Skeletal muscle satellite cell (primary cell): ENCODE measurements at regions not wholly inside any gene's neighbourhood (a gene's known extent, or its start where the extent isn't known, plus 50 kb on each side); places are given as distances from the start of the nearest gene placed in this dataset.

Experiments
- H3K27me3 ChIP-seq: 2 replicates; pipeline ENCODE4 v1.7.0; 2013; ENCODE audit warnings: low read length; ENCODE audit not compliant: control insufficient read depth, insufficient read depth
- H3K36me3 ChIP-seq: 2 replicates; pipeline ENCODE4 v1.7.0; 2013; ENCODE audit warnings: mild to moderate bottlenecking, control low read depth, low read length; ENCODE audit not compliant: insufficient read depth
- H3K4me1 ChIP-seq: 2 replicates; pipeline ENCODE4 v1.7.0; 2013; ENCODE audit warnings: low read length; ENCODE audit not compliant: control insufficient read depth, insufficient read depth
- H3K4me2 ChIP-seq: 2 replicates; pipeline ENCODE4 v1.7.0; 2013; ENCODE audit warnings: mild to moderate bottlenecking, low read length
- H3K4me3 ChIP-seq: 2 replicates; pipeline ENCODE4 v1.7.0; 2013; ENCODE audit warnings: low read length
- H3K9ac ChIP-seq: 2 replicates; pipeline ENCODE4 v1.7.0; 2013; ENCODE audit warnings: mild to moderate bottlenecking, low read depth, low read length, moderate library complexity
- H3K9me3 ChIP-seq: replicated peaks from 2 replicates; pipeline ENCODE4 v1.7.0; 2013; ENCODE audit warnings: mild to moderate bottlenecking, control low read depth, low read length

GRCh38 chr11:91837411-91838330 lies 386.9 kb upstream of the FAT3 start:
- no peak overlapping the region for H3K4me3 ChIP-seq
- H3K9ac ChIP-seq: no peak overlapping the region
- no peaks in the 10 kb centered on the region for H3K4me1 ChIP-seq
- H3K36me3 ChIP-seq: no peaks in the 10 kb centered on the region
- H3K4me2 ChIP-seq: no peak overlapping the region
- no peaks in the 10 kb centered on the region for H3K9me3 ChIP-seq
- H3K27me3 ChIP-seq: no peaks in the 10 kb centered on the region

- no peak overlapping the region for H3K4me3 ChIP-seq
- H3K9me3 ChIP-seq: no peaks in the 10 kb centered on the region
- no peak overlapping the region for H3K4me2 ChIP-seq
- H3K4me1 ChIP-seq: no peaks in the 10 kb centered on the region
- H3K27me3 ChIP-seq: no peaks in the 10 kb centered on the region
- H3K9ac ChIP-seq: no peak overlapping the region
- no peaks in the 10 kb centered on the region for H3K36me3 ChIP-seq
These were observed 389.5 kb upstream of the FAT3 start for GRCh38 chr11:91835051-91835560.

GRCh38 chr11:91828901-91829300 lies 395.7 kb upstream of the FAT3 start:
- H3K4me2 ChIP-seq: no peak overlapping the region
- H3K27me3 ChIP-seq: no peaks in the 10 kb centered on the region
- H3K36me3 ChIP-seq: no peaks in the 10 kb centered on the region
- H3K4me1 ChIP-seq: no peaks in the 10 kb centered on the region
- H3K9ac ChIP-seq: no peak overlapping the region
- no peaks in the 10 kb centered on the region for H3K9me3 ChIP-seq
- H3K4me3 ChIP-seq: no peak overlapping the region

- no peak overlapping the region for H3K9ac ChIP-seq
- H3K4me1 ChIP-seq: no peaks in the 10 kb centered on the region
- H3K36me3 ChIP-seq: no peaks in the 10 kb centered on the region
- H3K4me3 ChIP-seq: no peak overlapping the region
- no peaks in the 10 kb centered on the region for H3K9me3 ChIP-seq
- H3K27me3 ChIP-seq: no peaks in the 10 kb centered on the region
- no peak overlapping the region for H3K4me2 ChIP-seq
These were observed 398.8 kb upstream of the FAT3 start for GRCh38 chr11:91825777-91826176.

DNA sequence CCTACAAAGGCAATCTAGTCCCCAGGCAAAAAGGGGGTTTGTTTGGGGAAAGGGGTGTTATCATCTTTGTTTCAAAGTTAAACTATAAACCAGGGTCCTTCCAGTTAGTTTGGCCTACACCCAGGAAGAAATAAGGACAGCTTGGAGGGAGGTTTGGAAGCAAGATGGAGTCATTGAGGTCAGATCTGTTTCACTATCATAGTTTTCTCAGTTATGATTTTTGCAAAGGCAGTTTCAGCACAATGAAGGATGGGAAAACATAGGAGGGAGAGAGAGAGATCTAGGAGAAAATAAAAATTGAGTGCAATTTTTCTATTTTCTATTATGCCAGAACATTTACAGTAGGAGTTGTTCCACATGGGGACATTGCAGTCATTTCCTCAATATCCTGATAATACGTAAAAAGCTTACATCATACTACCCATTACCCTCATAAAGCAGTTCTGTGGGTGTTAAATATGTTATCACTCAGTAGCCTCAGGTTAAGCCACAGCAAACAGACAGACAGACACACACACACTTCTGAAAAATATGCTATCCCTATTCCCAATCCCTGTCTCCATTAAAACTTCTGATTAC lies 401.3 kb upstream of the FAT3 start:
- no peak overlapping the region for H3K4me3 ChIP-seq
- H3K4me2 ChIP-seq: no peak overlapping the region
- no peaks in the 10 kb centered on the region for H3K36me3 ChIP-seq
- H3K9ac ChIP-seq: no peak overlapping the region
- H3K9me3 ChIP-seq: no peaks in the 10 kb centered on the region
- H3K27me3 ChIP-seq: no peaks in the 10 kb centered on the region
- no peaks in the 10 kb centered on the region for H3K4me1 ChIP-seq

- H3K27me3 ChIP-seq: no peaks in the 10 kb centered on the region
- no peaks in the 10 kb centered on the region for H3K36me3 ChIP-seq
- H3K9me3 ChIP-seq: no peaks in the 10 kb centered on the region
- no peak overlapping the region for H3K4me3 ChIP-seq
- no peaks in the 10 kb centered on the region for H3K4me1 ChIP-seq
- no peak overlapping the region for H3K9ac ChIP-seq
- no peak overlapping the region for H3K4me2 ChIP-seq
These were observed 401.8 kb upstream of the FAT3 start for GRCh38 chr11:91822805-91823204.

DNA sequence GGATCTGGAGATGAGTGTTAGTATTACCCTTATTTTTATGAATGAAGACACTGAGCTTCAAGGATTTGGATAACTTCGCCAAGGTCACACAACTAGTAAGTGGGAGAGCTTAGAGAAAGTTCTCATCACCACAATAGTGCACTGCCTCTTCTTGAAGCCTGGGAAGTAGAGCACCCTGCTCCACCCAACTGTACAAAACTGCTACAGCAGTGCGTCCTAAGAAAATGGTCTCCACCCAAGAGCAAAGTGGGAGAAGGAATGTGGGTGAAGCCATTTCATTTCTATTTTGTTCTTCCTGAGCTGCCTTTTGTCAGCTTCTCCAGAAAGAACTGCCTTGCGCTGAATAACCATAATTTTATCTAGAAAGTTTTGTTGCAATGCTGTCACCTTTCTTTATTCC lies 403.9 kb upstream of the FAT3 start:
- H3K4me3 ChIP-seq: no peak overlapping the region
- H3K4me1 ChIP-seq: no peaks in the 10 kb centered on the region
- no peak overlapping the region for H3K4me2 ChIP-seq
- no peak overlapping the region for H3K9ac ChIP-seq
- no peaks in the 10 kb centered on the region for H3K9me3 ChIP-seq
- H3K36me3 ChIP-seq: no peaks in the 10 kb centered on the region
- no peaks in the 10 kb centered on the region for H3K27me3 ChIP-seq

- Histone ChIP-seq H3K36me3 (no peaks in the 10 kb centered on the region), H3K9ac (no peak overlapping the region), H3K9me3 (no peaks in the 10 kb centered on the region), H3K4me1 (no peaks in the 10 kb centered on the region), H3K27me3 (no peaks in the 10 kb centered on the region), H3K4me2 (no peak overlapping the region), H3K4me3 (no peak overlapping the region)
These were observed 404.8 kb upstream of the FAT3 start for GRCh38 chr11:91819777-91820176.

GRCh38 chr11:91819195-91819594 lies 405.4 kb upstream of the FAT3 start:
- Histone ChIP-seq H3K4me1 (no peaks in the 10 kb centered on the region), H3K9ac (no peak overlapping the region), H3K27me3 (no peaks in the 10 kb centered on the region), H3K4me3 (no peak overlapping the region), H3K4me2 (no peak overlapping the region), H3K9me3 (no peaks in the 10 kb centered on the region), H3K36me3 (no peaks in the 10 kb centered on the region)

DNA sequence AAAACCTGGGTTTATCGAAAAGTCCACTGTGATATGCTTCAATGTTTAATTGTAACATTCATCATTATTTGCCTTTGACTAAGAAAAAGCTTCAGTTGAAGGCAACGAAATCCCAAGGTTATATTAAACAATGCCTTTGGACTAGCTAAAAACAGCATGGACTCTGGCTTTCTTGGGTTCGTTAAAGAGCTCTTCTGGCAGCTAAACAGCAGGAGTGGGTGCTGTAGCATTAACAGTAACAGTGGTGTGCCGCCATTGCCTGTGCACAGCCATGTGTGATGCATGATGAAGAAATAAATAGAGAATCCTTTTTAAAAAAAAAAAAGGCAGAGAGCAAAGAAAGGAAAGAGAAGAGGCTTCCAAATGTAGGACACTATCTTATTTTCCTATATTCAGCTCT lies 406.6 kb upstream of the FAT3 start:
- Histone ChIP-seq H3K27me3 (no peaks in the 10 kb centered on the region), H3K36me3 (no peaks in the 10 kb centered on the region), H3K4me3 (no peak overlapping the region), H3K9me3 (no peaks in the 10 kb centered on the region), H3K4me1 (no peaks in the 10 kb centered on the region), H3K4me2 (no peak overlapping the region), H3K9ac (no peak overlapping the region)

GRCh38 chr11:91813263-91813662 lies 411.4 kb upstream of the FAT3 start:
- Histone ChIP-seq H3K4me1 (no peaks in the 10 kb centered on the region), H3K4me3 (no peak overlapping the region), H3K9ac (no peak overlapping the region), H3K4me2 (no peak overlapping the region), H3K9me3 (no peaks in the 10 kb centered on the region), H3K27me3 (no peaks in the 10 kb centered on the region), H3K36me3 (no peaks in the 10 kb centered on the region)

DNA sequence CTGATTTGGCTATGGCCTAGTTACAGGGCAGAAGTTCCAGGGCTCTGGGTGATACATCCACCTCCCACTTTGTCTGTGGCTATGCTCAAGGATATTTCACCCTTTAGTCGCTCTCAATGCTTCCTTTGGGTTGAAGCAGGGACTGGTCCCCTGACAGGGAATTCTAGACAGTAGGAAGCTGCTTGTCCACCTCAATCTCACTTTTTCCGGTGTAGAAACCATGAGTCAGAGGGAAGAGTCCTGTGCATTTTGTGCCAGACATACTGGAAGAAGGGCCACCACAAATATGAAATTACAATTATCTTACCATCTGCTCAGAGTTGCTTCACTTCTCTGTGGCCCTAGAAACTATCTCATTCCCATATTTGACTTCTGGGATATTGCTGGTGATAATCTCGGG lies 413.7 kb upstream of the FAT3 start:
- Histone ChIP-seq H3K9me3 (no peaks in the 10 kb centered on the region), H3K4me3 (no peak overlapping the region), H3K9ac (no peak overlapping the region)

More for the DNA sequence above, 413.7 kb upstream of the FAT3 start:
- no peaks in the 10 kb centered on the region for H3K36me3 ChIP-seq
- no peaks in the 10 kb centered on the region for H3K4me1 ChIP-seq
- H3K4me2 ChIP-seq: no peak overlapping the region
- no peaks in the 10 kb centered on the region for H3K27me3 ChIP-seq
